Hippocampal formation (tissue), 2 donors: ENCODE measurements at regions not wholly inside any gene's neighbourhood (a gene's known extent, or its start where the extent isn't known, plus 50 kb on each side); places are given as distances from the start of the nearest gene placed in this dataset.
"Not testable (repeated sequence)": the region's sequence is repeated elsewhere in the genome, so short reads cannot be mapped to it uniquely, and the experiment has no call there.

Experiments
- DNase-seq, 2 donors: peaks; one replicate each; lab custom pipeline; 2025; lab: John Stamatoyannopoulos, UW

- no peak for DNase-seq
Observed at GRCh38 chr21:18114810-18115209, 129.8 kb upstream of the CHODL start.

DNA sequence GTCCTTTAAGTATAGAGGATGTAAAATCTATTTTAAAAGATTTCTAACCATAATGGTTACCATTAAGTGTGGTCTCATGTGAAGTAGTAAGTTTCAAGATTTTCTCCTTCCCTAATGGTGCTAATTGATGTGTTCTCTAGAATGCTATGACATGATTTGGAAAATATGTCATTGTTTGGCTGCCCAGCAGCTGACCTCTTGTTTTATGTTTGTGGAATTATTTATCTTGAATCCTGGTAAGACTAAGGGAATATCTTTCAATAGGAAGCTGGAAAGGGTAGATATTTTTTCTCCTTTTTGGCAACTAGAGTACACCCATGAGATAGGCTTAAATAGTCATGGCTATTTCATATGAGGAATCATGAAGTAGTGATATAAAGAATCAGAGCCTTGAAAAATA is 139.8 kb upstream of the CHODL start:
- DNase-seq, result no peak

- not testable (repeated sequence) for DNase-seq
Observed at GRCh38 chr21:18096413-18096812, 148.2 kb upstream of the CHODL start.

DNA sequence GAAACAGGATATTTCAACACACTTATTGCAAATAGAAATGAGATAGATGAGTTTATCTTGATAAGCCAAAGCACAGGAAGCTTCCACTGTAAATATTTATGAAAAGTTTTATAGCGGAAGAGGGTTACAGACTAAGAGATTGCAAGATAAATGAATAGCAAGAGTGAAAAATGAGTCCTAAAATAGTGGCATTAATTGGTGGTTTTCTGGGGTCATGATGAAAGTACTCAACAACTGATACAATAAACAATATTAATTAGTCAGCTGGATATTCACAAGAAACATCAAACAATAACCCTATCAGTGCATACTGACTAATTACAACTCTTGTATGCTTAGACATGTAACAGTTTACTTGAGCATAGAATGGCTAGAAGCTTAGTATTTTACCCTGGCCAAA is 154.8 kb upstream of the CHODL start:
- no peak for DNase-seq

DNA sequence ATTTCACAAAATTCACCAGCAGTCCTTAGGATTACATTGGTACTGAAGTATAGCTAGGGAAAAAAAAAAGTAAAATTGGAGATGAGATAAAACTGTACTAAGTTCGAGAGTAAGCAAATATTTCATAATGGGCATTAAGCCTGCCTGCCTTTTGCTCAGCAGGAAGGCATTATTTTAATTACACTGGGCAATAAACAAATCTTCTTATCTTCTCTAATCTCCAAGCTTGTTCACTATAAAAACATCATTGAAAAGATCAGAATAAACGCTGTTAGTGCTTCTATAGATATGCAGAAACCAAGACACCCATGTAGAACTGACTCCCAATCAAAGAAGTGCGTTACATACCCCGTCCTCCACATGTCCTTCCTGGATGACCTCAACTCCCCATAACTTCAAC is 174.2 kb upstream of the CHODL start:
- no peak for DNase-seq

DNA sequence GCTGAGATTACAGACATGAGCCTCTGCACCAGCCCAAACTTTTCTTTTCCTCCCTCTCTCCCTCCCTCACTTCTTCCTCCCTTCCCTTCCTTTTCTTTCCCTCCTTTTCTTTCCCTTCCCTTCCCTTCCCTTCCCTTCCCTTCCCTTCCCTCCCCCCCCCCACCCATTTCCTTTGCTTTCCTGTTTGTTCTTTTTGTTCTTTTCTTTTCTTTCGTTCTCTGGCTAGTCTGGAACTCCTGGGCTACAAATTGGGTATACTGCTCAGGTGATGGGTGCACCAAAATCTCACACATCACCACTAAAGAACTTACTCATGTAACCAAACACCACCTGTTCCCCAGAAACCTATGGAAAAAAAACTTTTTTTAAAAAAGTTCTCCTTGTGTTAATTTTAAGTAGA is 174.8 kb upstream of the CHODL start:
- no peak for DNase-seq

DNA sequence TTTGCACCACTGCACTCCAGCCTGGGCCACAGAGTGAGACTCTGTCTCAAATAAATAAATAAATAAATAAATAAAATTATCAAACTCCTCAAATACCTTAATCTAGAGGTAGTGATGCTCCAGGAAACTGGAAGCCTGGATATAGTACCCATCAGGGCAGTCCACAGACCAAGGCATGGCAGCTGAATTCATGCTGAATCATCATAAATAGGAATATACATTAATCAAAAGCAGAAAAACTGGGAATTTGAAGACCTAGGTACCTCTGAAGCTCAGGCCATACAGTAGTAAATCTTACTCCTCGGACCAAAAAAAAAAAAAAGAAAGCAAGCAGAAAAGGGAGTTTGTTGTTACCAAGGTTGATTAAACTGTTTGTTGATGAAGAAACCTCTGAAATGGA is 184.2 kb upstream of the CHODL start:
- DNase-seq, result no peak

DNA sequence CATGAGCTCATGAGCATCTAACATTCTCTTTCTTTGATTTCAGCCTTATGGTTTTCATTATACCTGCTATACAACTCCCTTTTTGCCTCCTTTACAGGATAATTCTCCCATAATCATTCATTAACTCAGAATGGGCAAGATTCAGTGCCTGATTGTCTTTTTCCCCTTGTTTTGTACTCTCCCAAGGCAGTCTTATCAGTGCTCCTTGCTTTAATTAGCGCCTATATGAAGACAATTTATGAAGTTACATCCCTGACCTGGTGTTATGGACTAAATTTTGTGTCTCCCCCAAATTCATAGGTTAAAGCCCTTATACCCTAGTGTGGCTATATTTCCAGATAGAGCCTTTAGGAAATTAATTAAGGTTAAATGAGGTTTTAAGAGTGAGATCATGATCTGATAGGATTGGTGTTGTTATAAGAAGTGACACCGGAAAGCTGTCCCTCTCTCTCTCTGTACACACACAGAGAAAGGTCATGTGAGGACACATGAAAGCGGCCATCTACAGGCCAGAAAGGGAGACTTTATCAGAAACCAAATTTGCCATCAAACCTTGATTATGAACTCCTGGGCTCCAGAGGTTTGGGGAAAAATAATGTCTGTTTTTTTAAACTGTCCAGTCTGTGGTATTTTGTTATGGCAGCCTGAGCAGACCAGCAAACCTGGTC is 185.8 kb upstream of the CHODL start:
- DNase-seq, result no peak

DNA sequence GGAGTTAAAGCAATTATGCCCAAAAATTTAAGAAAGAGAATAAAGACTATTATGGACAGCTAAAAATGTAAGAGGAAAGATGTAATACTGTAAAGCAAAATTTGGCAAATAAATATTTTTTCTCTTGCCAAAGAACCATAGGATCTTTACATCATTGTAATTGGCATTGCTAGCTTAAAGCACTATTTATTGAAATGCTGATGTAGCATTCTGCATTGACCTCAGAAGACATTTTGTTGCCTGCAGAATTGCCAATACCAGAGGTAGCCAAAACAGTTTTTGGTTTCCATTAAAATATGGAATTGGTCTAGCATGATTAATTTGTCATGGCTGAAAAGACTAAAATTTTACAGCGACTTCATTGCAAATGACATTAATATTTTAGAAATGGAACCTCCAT is 191.5 kb upstream of the CHODL start:
- DNase-seq, result no peak

DNA sequence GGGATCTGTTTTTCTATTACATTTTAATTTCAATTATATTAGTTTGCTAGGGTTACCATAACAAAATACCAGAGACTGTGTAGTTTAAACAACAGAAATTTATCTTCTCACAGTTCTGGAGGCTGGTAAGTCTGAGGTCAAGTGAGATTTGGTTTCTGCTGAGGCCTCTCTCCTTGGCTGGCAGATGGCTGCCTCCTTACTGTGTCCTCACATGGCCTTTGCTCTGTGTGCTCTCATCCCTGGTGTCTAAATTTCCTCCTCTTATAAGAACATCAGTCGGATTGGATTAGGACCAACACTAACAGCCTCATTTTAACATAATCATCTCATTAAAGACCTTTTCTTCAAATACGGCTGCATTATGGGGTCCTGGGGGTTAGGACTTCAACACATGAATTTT is 195.2 kb upstream of the CHODL start:
- DNase-seq, result no peak

GRCh38 chr21:18041012-18041411 is 203.6 kb upstream of the CHODL start:
- DNase-seq, result no peak

- DNase-seq, result no peak
Observed at GRCh38 chr21:18030248-18030647, 211.1 kb upstream of the C21orf91 start.

GRCh38 chr21:18026359-18026758 is 207.2 kb upstream of the C21orf91 start:
- DNase-seq, result no peak

GRCh38 chr21:18023711-18024110 is 204.6 kb upstream of the C21orf91 start:
- no peak for DNase-seq

DNA sequence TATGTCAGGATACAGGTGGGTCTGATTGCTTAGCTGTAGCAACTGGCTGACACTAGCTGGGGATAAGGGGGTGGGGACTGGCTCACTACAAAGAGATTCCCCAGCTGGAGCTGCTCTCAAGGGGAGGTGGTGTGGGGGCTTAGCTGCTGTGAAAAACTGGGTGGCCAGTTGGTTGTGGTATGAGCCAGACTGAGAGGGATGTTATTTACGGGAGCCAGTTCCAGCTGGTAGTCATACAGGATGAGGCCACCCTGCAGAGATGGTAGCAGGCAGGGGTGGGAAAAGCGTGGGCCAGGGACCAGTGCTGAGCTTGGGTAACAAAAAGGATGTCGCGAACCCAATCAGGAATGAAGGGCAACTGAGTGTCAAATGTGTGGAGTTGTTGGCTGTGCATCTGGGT is 204.0 kb upstream of the C21orf91 start:
- no peak for DNase-seq

GRCh38 chr21:18007121-18007520 is 188.0 kb upstream of the C21orf91 start:
- DNase-seq, result no peak

GRCh38 chr21:18006691-18007090 is 187.5 kb upstream of the C21orf91 start:
- no peak for DNase-seq

- no peak for DNase-seq
Observed at GRCh38 chr21:18002393-18002792, 183.2 kb upstream of the C21orf91 start.

DNA sequence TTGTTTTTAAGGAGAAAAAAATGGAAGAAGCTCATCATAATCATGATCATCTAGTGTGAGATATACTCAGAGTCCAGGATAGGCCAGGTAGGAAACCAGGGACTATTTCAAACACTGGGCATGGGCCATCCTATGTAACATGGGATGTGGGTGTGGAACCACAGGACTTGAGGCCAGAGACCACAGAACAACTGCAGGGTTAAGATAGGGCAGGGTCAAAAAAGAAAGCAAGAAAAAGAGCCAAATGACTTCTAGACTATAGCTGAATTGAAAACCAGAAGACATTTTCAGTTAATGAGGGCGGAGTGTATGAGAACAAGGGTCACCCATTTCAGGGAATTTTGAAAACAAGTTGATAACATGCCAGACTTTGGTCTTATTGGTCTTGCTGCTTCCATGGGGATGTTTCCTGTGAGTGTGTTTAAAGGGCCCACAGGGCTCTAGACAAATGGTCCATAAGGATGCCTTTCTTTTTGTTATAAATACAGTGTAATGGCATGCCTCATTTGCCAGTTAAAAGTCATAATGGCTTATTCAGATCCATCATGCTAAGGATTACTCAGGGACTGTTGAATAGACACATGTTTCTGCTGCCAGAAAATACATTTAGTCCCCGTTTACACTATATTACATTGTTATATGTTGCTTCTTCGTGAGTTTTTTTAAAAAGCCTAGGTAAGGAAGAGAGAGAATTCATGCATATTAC is 182.0 kb upstream of the C21orf91 start:
- DNase-seq, result no peak

DNA sequence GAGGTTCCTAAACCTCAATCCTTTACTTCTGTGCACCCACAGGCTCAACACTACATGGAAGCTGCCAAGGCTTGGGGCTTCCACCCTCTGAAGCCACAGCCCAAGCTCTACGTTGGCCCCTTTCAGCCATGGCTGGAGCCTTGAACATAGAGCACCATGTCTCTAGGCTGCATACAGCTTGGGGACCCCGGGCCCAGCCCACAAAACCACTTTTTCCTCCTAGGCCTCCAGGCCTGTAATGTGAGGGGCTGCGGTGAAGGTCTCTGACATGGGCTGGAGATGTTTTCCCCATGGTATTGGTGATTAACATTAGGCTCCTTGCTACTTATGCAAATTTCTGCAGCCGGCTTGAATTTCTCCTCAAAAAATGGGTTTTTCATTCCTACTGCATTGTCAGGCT is 179.4 kb upstream of the C21orf91 start:
- not testable (repeated sequence) for DNase-seq

DNA sequence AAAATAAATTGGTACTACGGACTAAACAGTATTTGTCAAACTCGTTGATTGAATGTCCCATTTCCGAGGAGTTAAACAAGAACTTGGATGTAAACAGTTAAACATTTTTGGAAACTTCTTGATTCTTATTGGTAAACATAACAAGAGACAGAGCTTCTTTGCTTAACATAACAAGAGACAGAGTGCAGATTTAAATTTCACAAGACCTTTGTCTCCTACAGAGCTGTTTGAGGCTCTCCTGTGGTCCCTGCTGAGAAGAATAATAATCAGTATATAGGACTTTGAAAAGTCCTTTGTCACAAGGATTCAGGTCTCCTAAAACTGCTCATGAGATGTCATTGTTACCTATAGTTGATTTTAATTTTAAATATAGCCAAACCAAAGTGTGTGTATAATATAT is 170.6 kb upstream of the C21orf91 start:
- no peak for DNase-seq

GRCh38 chr21:17988102-17988437 is 168.9 kb upstream of the C21orf91 start:
- DNase-seq, result no peak

GRCh38 chr21:17987382-17988101 is 168.4 kb upstream of the C21orf91 start:
- no peak for DNase-seq
